ENCODE measurements at regions not wholly inside any gene's neighbourhood (a gene's known extent, or its start where the extent isn't known, plus 50 kb on each side); places are given as distances from the start of the nearest gene placed in this dataset.

- TF ChIP-seq CTCF (IDR thresholded peaks at IDR 0.05) (no peak), EP300 (IDR thresholded peaks at IDR 0.05) (no peak)
Observed at GRCh38 chr2:223523551-223524001, 78.6 kb downstream of the SCG2 start.
